Breast epithelium (tissue), 3 donors: ENCODE measurements at regions not wholly inside any gene's neighbourhood (a gene's known extent, or its start where the extent isn't known, plus 50 kb on each side); places are given as distances from the start of the nearest gene placed in this dataset.

Source experiments
- CTCF ChIP-seq, 3 donors: fragments of 450-650 bp; IDR thresholded peaks; one replicate each; pipeline ENCODE4 v1.5.1; 2016 to 2017; ENCODE audit warnings: antibody characterized with exemption in 3 of 3, mild to moderate bottlenecking in 3 of 3, moderate library complexity in 3 of 3
- POLR2A ChIP-seq: fragments of 450-650 bp; IDR thresholded peaks from one replicate; pipeline ENCODE4 v1.6.1; 2016; ENCODE audit warnings: antibody characterized with exemption, mild to moderate bottlenecking, moderate library complexity
- POLR2AphosphoS5 ChIP-seq, 3 donors: sonication (generic); formaldehyde crosslinking; IDR thresholded peaks; one replicate each; pipeline ENCODE4 v1.6.1; 2017; ENCODE audit warnings: antibody characterized with exemption in 3 of 3

GRCh38 chr5:141763541-141763940 lies 81.5 kb upstream of the ARAP3 start:
- TF ChIP-seq CTCF (IDR thresholded peaks at IDR 0.05) (no peak), POLR2AphosphoS5 (IDR thresholded peaks at IDR 0.05) (no peak), POLR2A (no peak)
